ENCODE measurements at regions not wholly inside any gene's neighbourhood (a gene's known extent, or its start where the extent isn't known, plus 50 kb on each side); places are given as distances from the start of the nearest gene placed in this dataset.

DNA sequence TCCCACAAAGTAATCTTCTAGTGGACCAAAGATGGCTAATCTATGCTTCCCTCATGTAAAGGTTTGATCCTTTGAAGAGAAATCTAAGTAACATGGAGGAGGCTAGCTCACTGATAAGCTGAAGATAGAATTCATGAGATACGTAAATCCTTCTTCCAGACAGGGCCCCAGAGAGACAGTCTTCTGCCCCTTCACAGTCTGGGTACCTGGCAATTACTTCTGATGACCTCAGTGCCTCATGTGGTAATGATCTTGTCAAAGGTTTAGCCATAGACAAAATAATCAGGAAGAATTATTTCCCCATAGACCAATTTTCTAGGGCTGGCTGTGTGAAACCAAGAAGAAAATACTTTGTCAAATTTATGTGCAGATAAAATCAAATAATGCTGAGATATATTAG is 495.8 kb downstream of the METTL4 start:
- no peak for DNase-seq

DNA sequence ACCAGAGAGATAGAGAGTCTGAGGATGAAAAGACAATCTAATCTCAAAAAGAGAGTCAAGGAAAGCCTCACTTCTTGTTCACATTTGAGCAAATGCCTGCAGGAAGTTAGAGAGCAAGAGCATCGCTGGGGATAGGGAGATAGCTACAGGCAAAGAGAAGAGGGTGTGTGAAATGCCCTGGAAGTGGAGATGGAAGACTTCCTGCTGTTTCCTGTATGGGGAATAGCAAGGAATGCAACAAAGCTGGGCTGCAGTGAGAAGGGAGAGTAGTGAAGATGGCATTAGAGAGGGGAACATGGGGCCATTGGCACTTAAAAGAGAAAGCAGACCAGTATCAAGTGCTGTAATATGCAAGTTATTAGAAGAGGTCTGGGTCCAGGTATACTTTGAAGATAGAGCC is 488.6 kb downstream of the METTL4 start:
- no peak for DNase-seq

DNA sequence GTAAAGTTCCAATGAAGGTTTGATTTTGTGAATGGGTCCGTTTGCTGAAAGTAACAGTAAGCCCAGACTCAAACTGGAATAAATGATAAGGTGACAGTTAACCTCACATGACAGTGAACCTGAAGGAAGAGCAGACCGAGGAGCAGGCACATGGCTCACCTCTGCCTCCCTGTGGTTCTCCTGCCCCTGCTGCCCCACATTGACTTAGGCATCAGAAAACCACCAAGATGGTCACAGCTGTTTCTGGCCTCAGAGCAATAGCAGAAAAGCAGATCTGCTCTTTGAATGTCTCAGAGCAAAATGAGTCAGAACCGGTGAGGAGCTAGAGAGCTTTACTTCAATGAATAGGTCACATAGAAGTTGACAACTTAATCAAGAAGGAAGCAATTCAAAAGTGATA is 487.6 kb downstream of the METTL4 start:
- peak in 1 of 5 experiments; percentile 28 for DNase-seq

DNA sequence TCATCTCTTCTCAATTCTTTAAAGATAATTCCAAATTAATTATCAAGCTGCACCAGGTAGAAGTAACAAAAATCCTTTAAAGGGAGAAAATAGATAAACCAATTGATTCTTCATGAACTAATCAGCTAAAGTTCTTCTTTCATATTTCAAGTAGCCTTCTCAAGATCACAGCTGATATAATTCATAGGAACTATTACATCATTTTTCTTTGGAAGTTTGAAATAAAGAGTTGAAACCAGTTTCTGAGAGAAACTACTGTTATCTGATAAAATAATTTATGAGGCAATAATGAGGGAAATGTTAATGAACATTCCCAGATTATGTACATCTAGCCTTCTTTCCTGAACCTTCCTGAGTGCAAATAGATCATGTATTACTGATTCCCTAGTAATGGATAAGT is 484.9 kb downstream of the METTL4 start:
- DNase-seq, result no peak

DNA sequence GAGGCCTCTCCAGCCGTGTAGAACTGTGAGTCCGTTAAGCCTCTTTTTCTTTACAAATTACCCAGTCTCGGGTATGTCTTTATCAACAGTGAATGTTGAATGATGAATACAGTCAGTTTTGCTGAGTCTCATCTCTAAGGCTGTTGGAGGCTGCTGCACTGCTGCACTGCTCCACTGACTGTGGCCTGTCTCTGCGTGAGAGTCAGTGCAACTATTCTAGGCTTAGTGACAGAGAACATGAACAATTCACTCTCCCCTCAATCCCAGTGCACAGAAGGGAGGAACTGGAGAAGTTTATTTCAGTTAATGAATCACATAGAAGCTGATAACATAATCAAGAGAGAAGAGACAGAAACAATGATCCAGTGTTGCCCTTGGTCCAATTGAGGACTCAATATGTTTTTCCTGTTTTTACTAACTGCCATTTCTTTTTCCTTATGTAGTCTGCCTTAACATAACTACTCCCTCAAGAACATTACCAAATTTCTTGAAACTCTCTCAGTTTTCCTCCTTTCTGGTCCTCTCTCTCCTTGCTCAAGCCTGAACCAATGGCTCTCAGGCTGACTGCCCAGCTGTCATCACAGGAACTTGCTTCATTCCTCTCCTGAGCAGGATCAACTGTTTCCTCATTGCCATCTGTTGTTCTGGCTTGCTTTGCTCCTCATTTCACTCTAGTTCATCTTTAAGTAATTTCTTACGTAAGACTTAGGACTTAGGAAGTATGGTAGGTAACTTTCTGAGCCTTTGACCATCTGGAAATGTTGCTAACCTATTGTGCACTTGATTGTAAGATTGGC is 483.2 kb downstream of the METTL4 start:
- DNase-seq, result no peak

DNA sequence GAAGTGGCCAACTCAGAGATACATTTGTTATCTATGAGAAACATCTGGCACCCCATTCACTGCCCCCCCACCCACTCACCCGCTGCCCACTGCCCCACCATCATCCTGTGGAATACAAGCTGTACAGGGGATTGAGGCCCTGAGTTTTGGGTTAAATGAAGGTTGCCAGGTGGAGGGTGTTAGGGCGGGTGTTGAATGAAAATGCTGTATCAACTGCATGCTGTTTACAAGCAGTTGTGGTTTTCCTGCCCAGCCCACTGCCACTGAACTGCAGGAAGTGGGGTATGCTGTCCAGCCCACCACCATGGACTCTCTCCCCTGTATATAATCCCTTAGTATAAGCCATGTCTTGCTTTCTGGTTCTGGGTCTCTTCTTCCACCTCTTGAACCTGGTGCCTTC is 481.9 kb downstream of the METTL4 start:
- DNase-seq, result peak in 1 of 5 experiments; percentile 38

DNA sequence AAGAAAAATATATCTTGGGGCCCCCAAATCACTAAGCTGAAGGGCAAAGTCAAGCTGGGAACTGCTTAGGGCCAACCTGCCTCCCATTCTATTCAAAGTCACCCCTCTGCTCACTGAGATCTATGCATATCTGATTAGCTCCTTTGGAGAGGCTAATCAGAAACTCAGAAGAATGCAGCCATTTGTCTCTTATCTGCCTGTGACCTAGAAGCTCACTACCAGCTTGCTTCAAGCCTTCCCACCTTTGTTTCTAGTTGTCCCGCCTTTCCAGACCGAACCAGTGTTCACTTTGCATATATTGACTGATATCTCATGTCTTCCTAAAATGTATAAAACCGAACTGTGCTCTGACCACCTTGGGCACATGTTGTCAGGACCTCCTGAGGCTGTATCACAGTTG is 479.4 kb downstream of the METTL4 start:
- DNase-seq, result no peak

DNA sequence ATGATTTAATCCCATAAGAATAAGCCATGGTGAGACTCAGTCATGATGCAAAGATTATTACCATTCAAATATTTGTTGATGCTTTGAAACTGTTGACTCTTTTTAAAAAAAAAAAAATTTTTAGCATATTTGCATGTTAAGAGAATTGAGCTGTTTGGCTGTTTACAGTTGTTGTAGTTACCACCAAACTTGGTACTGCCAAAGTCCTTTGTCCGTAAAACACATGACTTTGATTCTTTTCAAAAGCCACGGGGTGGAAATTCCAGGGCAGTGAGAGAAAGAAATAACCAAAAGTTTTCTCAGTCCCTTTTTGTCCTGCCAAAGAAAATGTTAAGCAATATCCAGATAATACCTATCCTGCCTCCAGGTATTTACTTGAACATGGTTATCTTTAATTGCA is 474.8 kb downstream of the METTL4 start:
- DNase-seq, result no peak

DNA sequence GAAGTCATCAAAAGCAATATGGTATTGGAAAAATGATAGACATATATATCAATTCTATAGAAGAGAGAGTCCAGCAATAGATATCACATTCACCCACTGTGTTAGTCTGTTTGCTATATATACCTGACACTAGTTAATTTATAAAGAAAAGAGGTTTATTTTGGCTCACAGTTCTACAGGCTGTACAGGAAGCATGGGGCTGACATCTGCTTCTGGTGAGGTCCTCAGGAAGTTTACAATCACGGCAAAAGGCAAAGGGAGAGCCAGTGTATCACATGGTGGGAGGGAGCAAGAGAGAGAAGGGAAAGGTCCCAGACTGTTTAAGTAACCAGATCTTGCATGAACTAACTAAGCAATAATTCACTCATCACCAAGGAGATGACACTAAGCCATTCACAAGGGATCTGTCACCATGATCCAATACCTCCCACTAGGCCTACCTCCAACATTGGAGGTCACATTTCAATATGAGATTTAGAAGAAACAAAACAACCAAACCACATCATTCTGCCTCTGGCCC is 470.6 kb downstream of the METTL4 start:
- no peak for DNase-seq

DNA sequence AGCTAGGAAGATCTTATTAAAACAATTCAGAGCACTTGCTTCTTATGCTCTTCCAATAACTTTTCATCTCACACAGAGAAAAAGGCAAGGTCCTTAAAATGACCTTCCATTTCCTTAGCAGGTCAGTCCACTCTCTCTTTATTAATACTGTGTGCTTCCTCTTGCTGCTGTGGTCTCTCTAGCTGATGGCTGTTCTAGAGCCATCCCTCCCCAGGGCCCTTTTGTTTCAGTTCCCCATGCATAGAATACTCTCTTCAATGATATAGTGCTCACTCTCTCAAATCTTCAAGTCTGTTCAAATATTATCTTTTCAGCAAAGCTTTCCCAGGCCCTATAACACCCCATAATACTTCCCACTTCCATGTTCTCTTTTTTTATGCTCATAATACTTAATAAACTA is 469.3 kb downstream of the METTL4 start:
- no peak for DNase-seq

DNA sequence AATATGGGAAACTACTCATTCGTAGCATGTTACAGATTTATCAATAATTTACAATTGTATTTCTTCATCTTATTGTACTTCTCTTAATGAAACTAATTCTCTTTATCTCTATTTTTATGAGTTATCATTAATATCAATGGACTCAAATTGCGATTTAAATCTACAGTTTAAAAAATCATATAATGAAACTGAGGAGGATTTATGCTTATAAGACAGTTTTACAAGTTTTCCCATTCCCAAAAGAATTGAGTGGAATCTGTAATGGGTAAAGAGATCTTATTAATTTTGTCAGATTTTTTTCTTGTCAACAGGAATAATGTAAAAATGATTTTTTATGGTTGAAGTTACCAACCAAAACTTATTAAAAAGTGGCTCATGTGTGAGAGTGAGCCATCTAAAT is 468.0 kb downstream of the METTL4 start:
- DNase-seq, result no peak

DNA sequence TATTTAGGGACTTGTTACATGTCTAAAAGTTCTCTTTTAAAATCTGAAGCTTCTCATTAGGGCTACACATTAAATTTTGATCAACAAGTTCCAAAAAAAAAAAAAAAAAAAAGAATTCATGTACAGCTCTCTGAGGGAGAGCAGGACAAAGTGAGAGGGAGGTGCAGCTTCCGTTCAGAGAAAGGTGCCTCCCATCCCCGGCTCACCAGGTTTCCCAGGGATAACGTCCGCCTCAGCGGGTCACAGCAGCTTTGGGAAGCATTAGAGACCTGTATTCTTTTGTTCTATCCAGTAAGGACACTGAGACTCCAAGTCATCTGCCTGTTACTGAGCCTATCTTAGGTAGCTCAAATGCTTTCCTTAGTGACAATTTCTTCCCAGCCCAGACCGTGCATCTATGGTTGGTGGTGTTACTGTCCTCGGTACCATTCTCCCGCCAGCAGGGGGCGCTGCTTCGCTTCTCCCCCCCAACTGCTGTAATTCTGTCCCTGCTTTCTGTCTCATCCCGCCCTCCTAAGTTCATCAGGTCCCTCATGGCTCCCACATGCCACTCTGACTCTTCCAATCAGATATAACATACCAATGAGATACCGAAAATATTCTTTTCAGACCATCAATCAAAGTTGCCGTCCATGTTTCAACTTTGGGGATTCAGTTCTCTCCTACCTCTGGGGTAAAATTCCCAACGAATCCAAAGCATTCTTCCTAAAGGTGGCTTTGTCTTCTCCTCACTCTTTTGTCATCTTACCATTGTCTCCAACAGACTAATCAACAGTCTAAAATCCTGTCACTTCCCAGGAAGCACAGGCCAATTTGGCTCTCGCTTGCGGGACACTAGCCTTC is 466.5 kb downstream of the METTL4 start:
- DNase-seq, result peak in 4 of 5 experiments; percentile 7 to 53 (median 16)

DNA sequence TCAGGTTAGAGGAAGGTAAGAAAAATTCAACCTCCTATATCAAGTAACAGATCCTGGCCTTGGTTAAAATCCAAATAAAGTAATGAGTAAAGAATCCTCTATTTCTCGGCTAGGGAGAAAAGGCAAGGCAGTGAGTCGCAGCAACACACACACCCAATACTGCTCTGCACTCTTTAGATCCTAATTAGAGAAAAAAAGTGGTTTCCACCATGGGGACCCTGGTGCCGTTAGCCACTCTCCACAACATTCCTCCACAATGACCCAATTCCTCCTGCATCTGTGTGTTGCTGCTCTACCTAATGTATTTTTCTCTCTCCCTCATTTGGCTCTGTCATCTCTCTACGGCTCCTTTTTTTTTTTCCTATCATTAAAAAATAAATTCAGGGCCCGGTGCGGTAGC is 462.7 kb downstream of the METTL4 start:
- no peak for DNase-seq

DNA sequence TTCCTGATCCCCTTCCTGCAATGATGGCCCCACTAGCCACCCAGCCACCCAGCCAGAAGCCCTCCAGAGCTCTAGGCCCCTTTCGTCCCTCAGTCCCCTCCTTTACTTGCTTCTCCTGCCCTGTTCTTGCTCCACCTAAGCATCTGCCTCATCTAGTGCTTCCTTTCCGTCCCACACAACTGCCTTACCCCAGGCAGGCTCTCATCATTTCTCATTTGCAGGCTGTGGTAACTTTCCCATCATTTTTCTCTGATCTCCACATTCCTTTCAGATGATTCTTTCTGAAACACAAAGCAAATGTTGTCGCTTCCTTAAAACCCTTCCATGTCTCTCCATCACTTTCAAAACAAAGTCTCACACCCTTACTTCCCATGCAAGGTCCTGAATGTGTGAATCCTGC is 459.8 kb downstream of the METTL4 start:
- no peak for DNase-seq

DNA sequence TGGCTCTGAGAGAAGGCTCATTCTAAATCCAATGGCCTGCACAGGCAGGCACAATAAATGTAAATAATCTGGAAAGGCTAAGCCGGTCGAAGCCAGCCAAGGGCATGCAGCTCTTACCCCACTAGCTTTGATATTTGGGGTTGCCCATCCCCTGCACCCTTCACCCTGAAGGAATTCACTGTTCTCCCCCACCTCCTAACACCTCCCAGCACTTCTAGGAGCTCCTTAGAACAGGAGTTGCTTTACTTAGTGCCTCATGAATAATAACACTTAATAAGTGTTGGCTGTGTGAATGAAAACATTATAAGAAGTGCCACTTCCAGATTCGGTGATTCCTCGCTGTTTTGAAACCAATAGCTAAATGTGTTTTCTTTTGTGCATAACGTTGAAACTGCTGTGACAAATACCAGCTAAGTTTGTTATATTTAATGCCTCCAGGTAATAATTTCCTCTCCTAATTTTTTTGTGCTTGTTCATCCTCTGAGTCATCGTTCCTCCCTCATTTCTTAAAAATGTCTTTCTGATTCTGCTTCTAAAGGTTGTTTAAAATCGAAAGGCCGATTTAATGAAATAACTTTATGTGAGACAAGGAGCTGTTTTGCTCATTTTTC is 458.8 kb downstream of the METTL4 start:
- DNase-seq, result no peak

DNA sequence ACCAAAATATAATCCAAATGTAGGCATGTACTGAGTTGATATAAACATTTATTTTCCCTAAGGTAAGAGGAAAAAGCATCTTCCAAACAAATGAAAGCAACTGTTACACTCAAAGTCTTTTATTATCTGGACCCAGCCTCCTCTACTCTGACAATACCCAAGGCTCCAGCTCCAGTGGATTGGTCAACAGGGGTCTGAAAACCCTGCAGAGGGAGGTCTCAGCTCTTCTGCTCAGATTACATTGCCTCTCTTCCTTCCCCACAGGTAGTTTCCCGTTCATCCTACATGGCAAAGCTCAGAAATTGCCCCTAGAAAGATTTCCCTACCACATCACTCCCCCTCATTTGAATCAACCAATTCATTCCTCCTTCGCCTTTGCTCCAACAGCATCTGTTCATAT is 457.0 kb downstream of the METTL4 start:
- DNase-seq, result no peak

DNA sequence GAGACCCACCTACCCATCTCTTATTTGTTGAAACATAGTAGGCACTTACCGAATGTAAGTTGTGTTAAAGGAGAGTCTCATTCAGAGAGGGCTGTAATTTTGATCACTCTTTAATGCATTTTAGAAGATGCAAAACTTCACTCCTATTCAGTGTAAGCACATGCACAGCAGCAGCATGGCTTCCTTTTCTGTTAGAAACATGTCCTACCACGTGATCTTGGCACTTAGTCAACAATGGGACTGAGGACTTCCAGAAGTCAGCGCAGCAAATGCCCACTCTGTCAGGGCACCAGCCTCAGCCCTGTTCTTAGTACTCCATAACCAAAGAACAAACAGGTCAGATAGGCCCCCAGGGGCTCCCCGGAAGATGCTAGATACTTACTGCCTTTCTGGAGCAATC is 456.5 kb downstream of the METTL4 start:
- DNase-seq, result no peak

DNA sequence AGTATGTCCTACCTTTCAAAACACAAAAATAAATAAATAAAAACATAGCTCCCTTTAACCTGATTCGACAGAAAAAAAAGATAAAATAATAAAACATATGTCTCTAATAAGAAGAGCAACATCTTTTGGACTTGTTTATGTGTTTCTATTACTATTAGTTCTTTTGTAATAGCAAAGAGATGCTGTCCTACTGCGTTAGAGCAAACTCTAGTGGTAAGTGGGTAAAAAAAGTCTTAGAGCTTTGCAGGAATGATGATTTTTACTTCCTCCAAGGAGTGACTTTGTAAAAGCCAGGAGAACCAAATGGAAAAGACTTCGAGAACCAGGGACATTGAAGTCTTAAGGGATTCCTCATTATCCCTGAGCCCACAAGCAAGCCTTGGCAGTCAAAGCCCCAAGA is 450.1 kb downstream of the METTL4 start:
- DNase-seq, result no peak

DNA sequence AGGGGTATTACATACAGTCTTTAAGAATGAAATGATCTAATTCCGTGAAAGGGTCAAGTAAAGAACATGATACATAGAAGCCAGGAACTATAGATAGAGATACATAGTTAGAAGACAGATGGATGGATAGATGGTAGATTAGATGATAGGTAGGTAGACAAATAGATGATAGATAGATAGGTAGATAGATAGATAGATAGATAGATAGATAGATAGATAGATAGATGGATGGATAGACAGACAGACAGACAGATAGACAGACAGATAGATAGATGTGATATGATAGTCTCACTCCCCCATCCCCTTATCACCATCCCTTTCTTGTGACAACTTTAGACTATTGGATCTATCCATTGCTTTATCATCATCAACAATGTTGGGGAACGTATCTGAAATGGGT is 448.2 kb downstream of the METTL4 start:
- no peak for DNase-seq

DNA sequence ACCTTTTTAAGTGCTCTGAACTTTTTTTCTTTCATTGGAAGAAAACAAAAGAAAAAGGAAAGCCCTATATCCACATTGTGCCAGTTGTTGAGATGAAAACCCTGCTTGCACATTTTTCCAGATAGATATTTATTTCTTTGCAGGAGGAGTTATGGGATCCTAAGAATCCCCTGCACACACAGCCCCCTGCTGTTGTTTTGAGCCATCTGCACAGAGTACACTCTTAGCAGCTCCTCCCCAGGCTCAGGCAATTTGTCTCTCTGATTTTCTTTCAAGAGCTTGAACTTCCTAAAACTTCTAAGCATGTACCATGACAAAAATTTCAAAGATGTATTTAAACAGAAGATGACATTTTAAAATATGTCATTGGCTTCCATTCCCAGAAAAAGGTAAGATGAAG is 436.9 kb downstream of the METTL4 start:
- DNase-seq, result no peak

DNA sequence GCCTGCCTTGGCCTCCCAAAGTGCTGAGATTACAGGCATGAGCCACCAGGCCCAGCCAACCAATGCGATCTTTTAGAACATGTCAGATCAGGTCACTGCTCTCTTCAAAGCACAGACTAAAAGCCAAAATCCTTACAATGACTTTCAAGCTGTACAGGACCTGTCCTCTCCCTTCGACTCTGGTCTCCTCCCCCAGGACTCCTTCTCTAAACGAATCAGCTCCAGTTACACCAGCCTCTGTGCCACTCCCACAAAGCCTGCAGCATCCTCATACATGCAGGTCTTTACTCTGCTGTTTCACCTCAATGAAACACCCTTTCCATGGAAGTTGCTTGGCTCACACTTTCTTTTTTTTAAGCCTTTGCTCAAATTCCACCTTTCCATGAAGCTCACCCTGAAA is 436.0 kb downstream of the METTL4 start:
- DNase-seq, result no peak

DNA sequence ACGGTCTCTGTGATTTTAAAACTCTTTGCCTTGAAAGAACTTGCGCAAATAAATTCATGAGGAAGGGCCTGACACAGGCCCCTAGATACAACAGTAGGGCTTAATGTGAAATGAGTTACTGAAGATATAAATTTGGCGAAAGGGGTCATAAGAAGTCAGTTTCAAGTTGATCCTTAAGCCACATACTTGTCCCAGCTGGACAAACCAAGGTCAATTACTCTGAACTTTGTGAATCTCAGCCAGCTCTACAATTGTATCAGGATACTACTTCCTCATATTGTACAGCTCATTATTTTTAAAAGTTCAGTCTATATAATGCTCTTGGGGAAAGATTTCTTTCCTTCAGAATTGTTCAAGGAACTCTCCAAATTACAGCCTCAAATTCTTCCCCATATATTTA is 432.8 kb downstream of the METTL4 start:
- no peak for DNase-seq

DNA sequence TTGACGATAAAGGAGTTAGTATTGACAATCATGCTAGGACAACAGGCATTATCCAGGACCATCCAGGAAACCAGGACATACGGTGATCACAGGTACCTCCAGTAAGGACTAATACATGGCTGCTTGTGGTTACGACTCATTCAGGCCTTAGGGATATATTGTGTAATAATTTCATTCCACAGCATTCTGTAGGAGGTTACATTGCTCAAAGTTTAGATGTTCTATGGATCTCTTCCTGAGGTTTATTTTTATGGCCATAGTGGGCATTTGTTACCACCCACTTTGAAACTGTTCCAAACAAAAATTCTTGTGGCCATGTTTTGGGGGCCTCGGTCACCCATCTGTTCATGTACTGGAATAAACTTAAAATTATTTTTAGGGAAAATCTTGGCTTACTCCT is 431.6 kb downstream of the METTL4 start:
- no peak for DNase-seq

DNA sequence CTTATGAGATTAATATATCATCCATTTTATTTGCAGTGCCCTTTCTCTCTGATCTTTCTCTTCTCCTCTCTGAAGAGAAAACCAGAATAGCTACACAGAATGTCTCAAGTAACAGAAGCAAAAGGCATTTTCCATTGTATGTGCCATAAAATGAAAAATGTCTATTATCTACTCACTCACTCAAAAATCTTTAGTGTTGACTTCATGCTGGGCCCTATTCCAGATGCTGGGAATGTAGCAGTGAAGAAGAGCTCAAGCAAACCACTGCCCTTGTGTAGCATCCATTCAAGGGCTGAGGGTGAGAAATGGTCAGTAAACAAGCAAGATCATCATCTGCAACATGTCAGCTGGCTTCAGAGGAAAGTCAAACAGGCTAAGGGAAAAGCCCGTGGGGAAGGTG is 427.7 kb downstream of the METTL4 start:
- no peak for DNase-seq
